GM18498 (cell line): ENCODE measurements at regions not wholly inside any gene's neighbourhood (a gene's known extent, or its start where the extent isn't known, plus 50 kb on each side); places are given as distances from the start of the nearest gene placed in this dataset.

Experiments
- ATAC-seq: cut with Tn5 transposase; IDR thresholded peaks from one replicate; pipeline ENCODE4 v1.9.1; 2021; ENCODE audit warnings: mild to moderate bottlenecking, moderate library complexity; ENCODE audit not compliant: unreplicated experiment

DNA sequence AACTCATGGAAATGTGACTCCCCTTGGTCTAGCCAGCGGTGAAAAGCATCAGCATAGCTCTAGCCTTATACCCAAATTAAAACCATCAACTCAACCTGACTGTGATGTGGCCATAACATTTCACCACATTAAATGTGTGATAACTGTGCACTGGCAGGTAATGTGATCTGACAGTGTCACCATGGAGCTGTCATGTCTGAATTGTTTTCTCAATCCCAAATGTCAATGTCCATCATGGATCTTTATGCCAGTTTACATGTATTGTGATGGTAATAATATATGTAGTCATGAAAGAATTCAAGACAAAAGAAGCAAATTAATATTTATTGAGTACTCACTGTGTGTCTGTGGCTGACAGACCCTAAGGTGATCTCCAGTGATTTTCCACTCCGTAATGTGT lies 213.4 kb upstream of the EOMES start:
- no peak for ATAC-seq

DNA sequence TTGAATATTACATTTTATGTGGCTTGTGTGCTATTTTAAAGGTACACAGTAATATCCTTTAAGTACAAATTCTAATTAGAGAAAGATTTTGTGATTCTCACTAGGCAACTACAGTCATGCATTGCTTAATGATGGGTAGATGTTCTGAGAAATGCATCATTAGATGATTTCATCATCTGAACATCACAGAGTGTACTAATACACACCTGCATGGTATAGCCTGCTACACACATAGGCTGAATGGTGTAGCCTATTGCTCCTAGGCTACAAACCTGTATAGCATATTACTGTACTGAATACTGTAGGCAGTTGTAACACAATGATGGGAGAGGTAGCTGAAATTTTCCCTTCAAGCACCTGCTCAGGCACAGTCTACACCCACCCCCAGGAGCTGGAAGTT lies 217.4 kb upstream of the EOMES start:
- ATAC-seq: no peak

DNA sequence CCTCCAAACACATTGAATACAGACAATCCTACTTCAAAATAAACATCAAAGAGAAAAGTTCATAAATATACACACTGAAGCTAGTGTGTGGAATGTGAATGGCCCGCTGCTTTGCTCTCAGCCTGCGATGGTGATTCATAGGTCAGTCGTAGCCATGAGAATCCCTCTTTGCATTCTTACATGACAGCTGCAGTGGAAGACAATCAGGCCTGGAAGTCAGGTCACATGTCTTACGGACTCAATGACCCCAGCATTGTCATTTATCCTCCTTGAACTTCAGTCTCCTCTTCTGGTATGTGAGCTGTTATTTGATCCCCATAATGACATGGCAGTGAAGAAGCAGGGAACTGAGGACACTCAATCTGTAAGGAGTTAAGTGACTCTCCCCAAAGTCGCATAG lies 217.8 kb upstream of the EOMES start:
- no peak for ATAC-seq

DNA sequence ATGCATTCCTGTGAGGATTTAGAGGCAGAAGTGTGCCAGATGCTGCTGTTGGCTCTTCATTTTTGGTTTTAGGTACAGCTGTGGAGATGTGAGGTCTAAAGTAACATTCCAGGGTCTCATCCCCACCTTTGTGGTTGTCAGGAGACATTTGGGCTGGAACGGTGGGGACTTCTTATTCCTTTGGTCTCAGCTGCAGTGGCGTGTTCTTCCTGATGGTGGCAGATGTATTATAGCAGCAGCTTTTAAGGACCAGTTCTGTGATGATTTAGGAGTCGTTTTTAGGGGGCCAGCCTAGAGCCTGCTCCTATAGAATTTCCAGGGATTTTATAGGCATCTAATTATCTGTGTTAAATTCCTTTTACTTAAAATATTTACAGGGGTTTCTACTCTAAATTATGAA lies 221.0 kb upstream of the EOMES start:
- no peak for ATAC-seq

DNA sequence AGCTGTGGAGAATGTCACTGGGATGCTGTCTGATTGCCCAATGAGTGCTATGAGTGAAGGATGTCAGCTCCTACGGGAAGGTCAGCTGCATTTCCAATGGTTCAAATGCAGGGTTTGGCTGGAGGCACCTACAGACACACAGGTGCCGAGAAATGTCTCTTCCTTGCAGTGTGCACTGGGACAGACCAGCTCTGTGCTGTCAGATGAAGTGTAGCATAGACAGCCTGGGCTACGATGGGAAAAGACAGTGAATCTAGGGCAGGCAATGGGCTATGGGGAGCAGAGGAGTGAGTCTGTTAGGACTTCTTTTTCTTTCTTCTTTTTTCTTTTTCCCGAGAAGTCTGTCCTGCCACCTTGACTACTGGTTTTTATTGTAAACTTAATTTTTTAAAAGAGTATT lies 223.1 kb upstream of the EOMES start:
- no peak for ATAC-seq

GRCh38 chr3:27960133-27960532 lies 238.0 kb upstream of the EOMES start:
- ATAC-seq: no peak

DNA sequence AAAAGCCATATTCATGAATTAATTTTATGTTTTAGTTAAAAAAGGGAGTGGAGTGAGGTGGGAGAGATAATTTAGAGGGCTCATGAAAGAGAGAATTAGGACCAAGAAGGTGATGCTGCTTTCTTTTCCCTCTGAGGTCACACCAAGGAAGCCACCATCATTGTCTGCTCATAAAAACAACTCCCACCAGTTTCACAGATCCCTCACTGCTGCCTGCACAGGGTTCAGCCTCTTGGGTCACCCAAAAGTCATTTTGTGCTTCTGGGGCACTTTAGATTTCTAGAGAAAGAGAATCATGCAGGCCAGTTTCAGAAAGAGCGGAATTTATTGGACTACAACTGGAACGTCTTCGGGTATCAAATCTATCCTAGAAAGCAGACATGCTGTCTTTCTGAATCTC lies 241.4 kb upstream of the EOMES start:
- no peak for ATAC-seq

DNA sequence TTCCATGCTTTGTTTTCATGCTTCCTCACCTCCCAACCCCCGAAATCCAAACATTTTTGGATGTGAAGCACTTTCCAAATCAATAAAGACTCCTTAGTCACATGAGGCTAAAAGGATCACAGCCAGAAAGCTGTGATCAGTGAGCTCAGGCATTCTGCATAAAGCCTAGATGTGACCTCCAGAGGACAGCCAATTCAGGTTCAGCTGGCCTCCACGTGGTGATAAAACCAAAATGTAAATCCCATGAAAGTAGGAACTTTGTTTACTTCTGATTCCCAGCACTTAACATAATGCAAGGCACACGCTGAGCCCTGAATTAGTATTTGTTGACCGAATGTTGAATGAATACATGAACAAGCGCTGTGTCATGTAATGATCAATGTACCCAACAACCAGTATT lies 249.5 kb upstream of the EOMES start:
- ATAC-seq: no peak

DNA sequence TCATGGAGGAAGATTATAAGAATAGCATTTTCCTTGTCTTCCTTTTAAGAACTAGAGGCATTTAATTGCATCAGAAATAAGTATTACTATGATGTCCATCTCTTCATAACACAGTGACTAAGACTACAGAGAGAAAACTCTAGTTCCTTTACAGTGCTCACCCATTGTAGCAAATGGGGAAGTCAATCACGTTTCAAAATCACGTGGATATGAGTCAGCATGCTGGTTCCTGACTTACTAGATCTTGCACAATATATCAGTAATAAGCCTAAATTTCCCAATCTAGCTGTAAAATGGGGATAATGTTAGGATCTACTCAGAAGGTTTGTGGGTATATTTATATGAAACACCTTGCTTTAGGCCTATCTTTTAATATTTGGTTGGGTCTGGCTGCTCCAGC lies 254.8 kb upstream of the EOMES start:
- no peak for ATAC-seq

DNA sequence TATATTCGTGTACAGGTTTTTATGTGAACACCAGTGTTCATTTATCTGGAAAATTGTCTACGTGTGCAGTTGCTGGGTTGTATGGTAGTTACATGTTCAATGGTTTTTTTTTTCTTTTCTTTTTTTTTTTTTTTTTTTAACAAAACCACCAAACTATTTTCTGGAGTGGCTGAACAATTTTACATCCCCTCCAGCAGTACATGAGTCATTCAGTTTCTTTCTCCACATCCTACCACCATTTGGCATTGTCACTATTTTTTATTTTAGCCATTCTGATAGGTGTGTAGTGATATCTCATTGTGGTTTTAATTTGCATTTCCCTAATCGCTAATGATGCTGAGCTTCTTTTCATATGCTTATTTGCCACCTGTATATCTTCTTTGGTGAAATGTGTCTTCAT lies 256.3 kb upstream of the EOMES start:
- ATAC-seq: no peak

GRCh38 chr3:27985369-27986035 lies 255.9 kb upstream of the CMC1 start:
- no peak for ATAC-seq

DNA sequence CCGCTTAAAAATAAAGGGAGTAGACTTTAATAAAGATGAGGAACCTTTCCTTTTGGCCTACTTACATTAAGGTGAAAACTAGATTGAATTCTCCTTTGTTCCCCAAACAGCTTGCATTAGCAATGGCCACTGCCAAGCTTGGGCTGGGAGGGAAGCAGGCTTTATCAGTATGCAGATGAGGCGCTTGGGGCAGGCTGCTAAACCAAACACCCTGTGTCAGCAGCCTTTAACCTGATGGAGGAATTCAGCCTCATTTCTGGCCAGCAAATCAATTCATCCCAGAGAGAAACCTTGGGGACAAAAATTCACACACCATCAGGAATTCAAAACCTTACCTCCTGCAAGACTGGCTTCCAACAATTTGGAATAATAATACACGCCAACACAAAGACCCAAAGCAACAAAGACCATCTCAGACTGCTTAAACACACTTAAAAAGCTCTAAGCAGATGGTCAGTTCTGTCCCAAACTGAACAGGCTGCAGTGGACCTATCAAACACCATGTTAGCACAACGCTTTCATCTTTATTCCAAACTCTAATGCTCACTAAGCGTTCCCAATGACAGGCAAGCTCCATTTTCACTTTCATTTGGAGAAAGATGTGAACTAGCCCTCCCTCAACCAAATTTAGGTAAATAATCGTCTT lies 255.1 kb upstream of the CMC1 start:
- no peak for ATAC-seq

- no peak for ATAC-seq
Measured at GRCh38 chr3:27990324-27990723, 251.1 kb upstream of the CMC1 start.

DNA sequence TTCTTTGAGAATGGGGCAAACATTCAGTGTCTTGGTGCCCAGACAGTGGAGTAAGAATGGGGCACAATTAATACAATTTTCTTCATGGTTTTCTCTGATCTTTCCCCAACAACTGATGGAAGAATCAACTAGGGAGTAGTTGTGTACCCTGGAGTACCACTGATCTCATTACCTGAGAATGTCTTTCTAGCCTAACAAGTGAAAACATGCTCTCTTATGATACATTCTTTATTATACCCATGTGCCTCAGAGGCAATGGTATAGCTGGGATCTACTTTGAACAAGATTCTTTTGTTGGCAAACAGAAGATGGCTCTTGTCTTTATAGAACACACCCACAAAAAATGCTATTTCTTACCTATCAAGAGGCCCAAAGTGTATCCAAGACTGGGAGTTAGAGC lies 250.6 kb upstream of the CMC1 start:
- ATAC-seq: no peak

GRCh38 chr3:27993051-27993450 lies 248.4 kb upstream of the CMC1 start:
- no peak for ATAC-seq

DNA sequence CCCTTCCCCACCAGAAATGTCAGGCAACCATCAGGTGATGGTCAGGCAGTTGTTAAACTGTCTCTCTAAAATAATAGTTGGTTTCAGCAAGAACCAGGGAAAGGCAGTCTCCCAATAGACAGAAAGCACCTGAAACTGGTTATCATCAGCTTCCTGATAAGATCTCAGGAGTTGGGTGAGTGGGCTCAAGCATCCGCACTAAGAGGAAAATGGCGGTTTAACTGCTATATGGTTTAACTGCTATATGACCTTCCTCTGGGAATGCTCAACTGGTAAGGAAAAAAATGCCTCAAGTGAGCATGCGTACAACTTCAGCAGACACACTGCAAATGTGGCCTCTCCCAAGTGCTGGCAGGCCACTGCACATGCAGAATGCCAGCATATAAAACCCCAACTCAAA lies 240.8 kb upstream of the CMC1 start:
- no peak for ATAC-seq

- no peak for ATAC-seq
Measured at GRCh38 chr3:28008235-28008634, 233.2 kb upstream of the CMC1 start.

DNA sequence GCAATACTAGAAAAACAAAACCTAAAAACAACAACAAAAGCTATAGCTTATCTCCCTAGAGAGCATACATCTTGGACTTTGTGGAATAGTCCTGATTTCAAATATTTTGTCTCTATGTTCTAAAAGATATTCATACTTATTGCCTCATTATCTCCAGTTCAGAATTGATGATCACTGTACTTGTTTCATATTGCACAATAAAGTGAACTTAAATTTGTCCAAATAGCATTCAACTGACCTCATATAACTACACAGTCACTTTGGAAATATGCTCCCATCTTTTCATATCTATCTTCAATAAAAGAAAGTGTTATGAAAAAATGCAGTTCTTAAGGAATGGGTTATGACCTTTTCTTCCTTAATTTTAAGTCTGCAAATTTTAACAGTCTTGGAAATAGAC lies 228.6 kb upstream of the CMC1 start:
- ATAC-seq: no peak

- no peak for ATAC-seq
Measured at GRCh38 chr3:28013864-28014473, 227.4 kb upstream of the CMC1 start.

DNA sequence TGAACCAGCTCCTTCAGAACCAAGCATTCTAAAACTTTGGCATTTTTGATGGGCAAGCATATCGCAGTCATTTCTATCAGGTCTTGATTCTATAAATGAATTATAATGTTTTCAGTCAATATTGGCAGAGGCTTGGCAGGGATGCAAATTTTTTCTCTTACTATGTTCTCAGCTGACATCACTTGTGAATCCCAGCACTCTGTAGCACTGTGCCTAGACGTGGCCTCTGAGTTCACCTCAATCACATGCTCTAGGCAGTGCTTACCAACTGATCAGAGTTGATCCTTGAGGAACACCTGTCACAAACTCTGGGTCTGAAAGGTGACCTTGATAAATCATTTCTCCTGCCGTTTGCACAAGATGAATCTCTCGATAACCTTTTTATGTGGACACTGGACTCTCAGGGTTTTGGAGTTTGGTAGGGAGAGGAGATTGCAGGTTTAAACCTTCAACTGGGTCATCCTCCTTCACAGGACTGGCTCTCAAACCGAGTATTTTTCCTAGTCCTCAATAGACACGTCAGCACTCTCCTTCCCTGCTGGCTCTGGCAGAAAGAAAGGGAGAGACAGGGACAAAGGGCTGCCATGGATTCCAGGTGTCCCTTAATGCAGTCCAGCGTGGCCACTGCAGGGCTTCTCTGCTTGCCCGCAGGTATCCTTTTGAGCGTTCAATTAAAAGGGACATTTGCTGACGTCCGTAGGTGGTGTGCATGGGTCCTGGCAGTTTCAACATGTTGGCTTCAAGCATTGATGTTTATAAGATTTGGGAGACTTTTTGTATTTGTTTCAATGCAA lies 222.3 kb upstream of the CMC1 start:
- no peak for ATAC-seq

GRCh38 chr3:28019740-28020139 lies 221.7 kb upstream of the CMC1 start:
- ATAC-seq: no peak

DNA sequence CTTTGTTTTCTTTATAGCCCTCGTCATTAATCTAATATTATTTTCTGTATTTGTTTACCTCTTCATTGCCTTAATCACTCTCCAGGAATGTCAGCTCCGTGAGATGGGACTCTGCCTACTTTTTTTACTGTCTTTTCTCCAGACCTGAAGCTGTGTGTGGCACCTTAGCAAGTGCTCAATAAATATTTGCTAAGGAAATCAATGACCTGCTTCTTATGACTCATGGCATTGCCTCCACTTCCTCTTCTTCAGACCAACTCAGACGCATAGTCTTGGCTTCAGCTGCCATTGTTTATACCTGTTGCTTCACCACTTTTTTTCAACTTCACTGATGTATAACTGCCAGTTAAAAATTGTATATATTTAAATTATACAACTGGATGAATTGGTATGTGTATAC lies 218.5 kb upstream of the CMC1 start:
- no peak for ATAC-seq
